Lung (tissue), 11 donors: ENCODE measurements at regions not wholly inside any gene's neighbourhood (a gene's known extent, or its start where the extent isn't known, plus 50 kb on each side); places are given as distances from the start of the nearest gene placed in this dataset.

Experiments
- ATAC-seq: fragments of 200-7000 bp; cut with Tn5 transposase; one replicate; pipeline ENCODE4 v1.9.1; 2020; ENCODE audit warnings: moderate number of reproducible peaks; ENCODE audit not compliant: insufficient read depth, low FRiP score
- DNase-seq, 3 donors: peaks; one replicate each; pipeline ENCODE4 v3.0.0-alpha.2; 2013 to 2017
- H3K27ac ChIP-seq, 2 donors: one replicate each; pipeline ENCODE4 v1.5.1; 2013; ENCODE audit warnings: mild to moderate bottlenecking in 2 of 2, moderate library complexity in 2 of 2, control low read depth in 1 of 2, inconsistent platforms in 1 of 2, low read depth in 1 of 2, low read length in 1 of 2
- H3K27me3 ChIP-seq, 3 donors: one replicate each; pipeline ENCODE4 v1.5.1; 2013; ENCODE audit warnings: low read length in 2 of 3; ENCODE audit not compliant: control insufficient read depth in 3 of 3, insufficient read depth in 3 of 3
- H3K36me3 ChIP-seq, 4 donors: one replicate each; pipeline ENCODE4 v1.5.1; 2013; ENCODE audit warnings: low read length in 4 of 4, mild to moderate bottlenecking in 1 of 4, moderate library complexity in 1 of 4; ENCODE audit not compliant: control insufficient read depth in 4 of 4, insufficient read depth in 4 of 4
- H3K4me1 ChIP-seq, 5 donors: one replicate each; pipeline ENCODE4 v1.5.1; 2013; ENCODE audit warnings: low read length in 5 of 5, mild to moderate bottlenecking in 2 of 5, moderate library complexity in 1 of 5; ENCODE audit not compliant: control insufficient read depth in 5 of 5, insufficient read depth in 5 of 5
- H3K4me3 ChIP-seq: one replicate; pipeline ENCODE4 v1.5.1; 2013; ENCODE audit warnings: mild to moderate bottlenecking, control low read depth, moderate library complexity
- H3K9ac ChIP-seq, 2 donors: one replicate each; pipeline ENCODE4 v1.5.1; 2013; ENCODE audit warnings: low read length in 2 of 2, control low read depth in 1 of 2; ENCODE audit not compliant: insufficient read depth in 1 of 2
- H3K9me3 ChIP-seq, 4 donors: one replicate each; pipeline ENCODE4 v1.5.1; 2013; ENCODE audit warnings: low read length in 3 of 4, mild to moderate bottlenecking in 1 of 4, moderate library complexity in 1 of 4; ENCODE audit not compliant: control insufficient read depth in 4 of 4, insufficient read depth in 3 of 4
- WGBS, 2 donors: extraction: QIAGEN DNeasy Blood & Tissue Kit; methylation state at CpG; one replicate each; pipeline ENCODE4 v1.1.7; 2013; 5-methylcytosine and 5-hydroxymethylcytosine counted together
- TF ChIP-seq, protein P1 (sequence below): IDR thresholded peaks from 2 replicates; pipeline ENCODE4 v1.5.1; 2012; ENCODE audit warnings: mild to moderate bottlenecking; ENCODE audit errors: control extremely low read depth, extremely low read depth
- donor health status: control.
- donor health status: control.
- donor health status: Bipolar disorder and iron deficiency.
- donor health status: healthy.
- donor health status: DM: yes; HTN: yes; CAD: no.

DNA sequence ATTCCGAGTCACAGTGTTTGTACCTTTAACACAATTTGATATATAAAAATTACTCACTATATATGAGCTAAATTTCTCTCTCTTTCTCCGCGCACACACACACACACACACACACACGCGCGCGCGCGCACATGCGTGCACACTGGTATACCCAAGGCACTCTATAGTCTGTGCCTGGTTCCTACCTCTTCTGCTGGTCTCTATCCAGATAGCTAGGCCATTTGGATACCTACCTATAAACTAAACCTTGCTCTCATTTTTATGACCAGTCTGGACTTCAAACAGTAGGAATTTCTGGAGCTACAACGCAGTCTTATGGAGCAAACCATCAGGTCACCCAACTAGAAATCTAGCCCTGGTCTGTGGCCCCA lies 97.1 kb upstream of the MAGI3 start:
- no peak for ATAC-seq
- no peak for DNase-seq
- no peaks in the 10 kb centered on the region for H3K4me1 ChIP-seq
- no peak overlapping the region for H3K4me3 ChIP-seq
- no peak overlapping the region for H3K9ac ChIP-seq
- H3K9me3 ChIP-seq = peaks cover 0 to 3% (median 0%) of the 10 kb centered on the region in 4 donors
- H3K36me3 ChIP-seq = no peaks in the 10 kb centered on the region
- TF ChIP-seq, protein P1, sequence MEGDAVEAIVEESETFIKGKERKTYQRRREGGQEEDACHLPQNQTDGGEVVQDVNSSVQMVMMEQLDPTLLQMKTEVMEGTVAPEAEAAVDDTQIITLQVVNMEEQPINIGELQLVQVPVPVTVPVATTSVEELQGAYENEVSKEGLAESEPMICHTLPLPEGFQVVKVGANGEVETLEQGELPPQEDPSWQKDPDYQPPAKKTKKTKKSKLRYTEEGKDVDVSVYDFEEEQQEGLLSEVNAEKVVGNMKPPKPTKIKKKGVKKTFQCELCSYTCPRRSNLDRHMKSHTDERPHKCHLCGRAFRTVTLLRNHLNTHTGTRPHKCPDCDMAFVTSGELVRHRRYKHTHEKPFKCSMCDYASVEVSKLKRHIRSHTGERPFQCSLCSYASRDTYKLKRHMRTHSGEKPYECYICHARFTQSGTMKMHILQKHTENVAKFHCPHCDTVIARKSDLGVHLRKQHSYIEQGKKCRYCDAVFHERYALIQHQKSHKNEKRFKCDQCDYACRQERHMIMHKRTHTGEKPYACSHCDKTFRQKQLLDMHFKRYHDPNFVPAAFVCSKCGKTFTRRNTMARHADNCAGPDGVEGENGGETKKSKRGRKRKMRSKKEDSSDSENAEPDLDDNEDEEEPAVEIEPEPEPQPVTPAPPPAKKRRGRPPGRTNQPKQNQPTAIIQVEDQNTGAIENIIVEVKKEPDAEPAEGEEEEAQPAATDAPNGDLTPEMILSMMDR = no peak
- H3K27me3 ChIP-seq = no peaks in the 10 kb centered on the region
- no peak overlapping the region for H3K27ac ChIP-seq
- 95 to 98% methylated on average over 11 of the region's 11 CpGs for WGBS, 2 donors

DNA sequence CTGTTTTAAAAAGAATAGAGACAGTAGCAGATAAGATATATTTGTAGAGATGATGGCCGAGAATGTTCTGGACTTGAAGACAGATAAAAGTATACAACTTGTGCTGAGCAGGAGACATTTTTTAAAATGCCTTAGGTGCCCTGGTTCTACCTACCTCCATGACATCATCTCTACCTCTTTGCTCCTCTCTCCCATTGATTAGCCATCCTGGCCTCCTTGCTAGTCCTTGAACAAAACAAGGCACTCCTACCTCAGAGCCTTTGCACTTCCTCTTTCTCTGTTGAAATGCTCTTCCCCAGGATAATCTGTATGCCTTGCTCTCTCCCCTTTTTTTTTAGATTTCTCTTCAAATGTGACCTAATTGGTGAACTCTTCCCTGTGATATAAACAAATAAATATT lies 92.6 kb upstream of the MAGI3 start:
- H3K27ac ChIP-seq = no peak overlapping the region
- H3K36me3 ChIP-seq = no peaks in the 10 kb centered on the region
- H3K9ac ChIP-seq = no peak overlapping the region
- WGBS, 2 donors = 84 to 85% methylated on average over 1 of the region's 1 CpG
- no peaks in the 10 kb centered on the region for H3K27me3 ChIP-seq
- H3K4me3 ChIP-seq = no peak overlapping the region
- TF ChIP-seq, protein P1 = no peak
- ATAC-seq = no peak
- DNase-seq = no peak
- no peaks in the 10 kb centered on the region for H3K4me1 ChIP-seq
- peaks cover 0 to 3% (median 0%) of the 10 kb centered on the region in 4 donors for H3K9me3 ChIP-seq

DNA sequence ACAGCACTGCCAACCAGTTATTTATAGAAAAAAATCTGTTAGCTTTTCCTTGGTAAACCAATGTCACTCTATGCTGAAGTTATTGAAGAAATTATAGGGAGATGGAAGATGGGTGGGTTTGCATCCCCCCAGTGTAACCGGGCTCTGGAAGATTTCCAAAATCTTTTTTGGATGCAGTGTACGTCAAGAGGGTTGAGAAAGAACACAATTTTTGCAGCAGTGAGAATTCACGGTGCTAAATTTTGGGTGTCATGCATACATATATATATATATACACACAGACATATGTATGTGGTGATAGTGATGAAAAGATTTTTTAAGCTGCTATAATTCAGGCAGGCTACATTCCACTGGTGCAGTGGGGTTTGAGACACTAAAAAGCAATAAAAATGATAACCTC lies 91.4 kb upstream of the MAGI3 start:
- WGBS, 2 donors = 71 to 85% methylated on average over 3 of the region's 3 CpGs

DNA sequence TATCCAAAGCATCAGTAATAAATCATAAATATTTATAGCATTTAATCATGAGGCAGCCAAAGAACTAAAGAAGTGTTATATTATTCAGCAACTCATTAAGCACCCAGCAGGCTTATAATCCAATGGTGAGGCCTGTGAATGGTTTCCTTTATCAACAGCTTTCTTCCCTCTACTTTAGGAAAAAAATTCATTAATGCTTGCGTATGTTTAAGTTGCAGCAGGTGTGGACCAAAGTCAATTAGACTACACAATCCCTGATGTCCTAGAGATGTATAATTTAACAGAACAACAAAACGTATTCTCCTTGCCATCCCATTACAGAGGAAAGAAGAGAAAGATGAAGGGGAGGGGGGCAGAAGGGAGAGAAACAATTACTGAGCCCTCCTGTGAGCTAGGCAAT lies 87.7 kb upstream of the MAGI3 start:
- H3K27me3 ChIP-seq = no peaks in the 10 kb centered on the region

More for the DNA sequence above, 91.4 kb upstream of the MAGI3 start:
- DNase-seq (no peak), ATAC-seq (no peak)
- H3K9ac ChIP-seq = no peak overlapping the region
- H3K36me3 ChIP-seq = no peaks in the 10 kb centered on the region
- H3K4me1 ChIP-seq = no peaks in the 10 kb centered on the region
- no peak overlapping the region for H3K4me3 ChIP-seq
- H3K27me3 ChIP-seq = no peaks in the 10 kb centered on the region
- H3K9me3 ChIP-seq = no peaks in the 10 kb centered on the region
- H3K27ac ChIP-seq = no peak overlapping the region
- TF ChIP-seq, protein P1 = no peak

More for the DNA sequence above, 87.7 kb upstream of the MAGI3 start:
- 40 to 66% methylated on average over 2 of the region's 2 CpGs for WGBS, 2 donors
- Histone ChIP-seq H3K4me3 (no peak overlapping the region), H3K9ac (no peak overlapping the region), H3K27ac (no peak overlapping the region), H3K9me3 (no peaks in the 10 kb centered on the region), H3K36me3 (no peaks in the 10 kb centered on the region), H3K4me1 (no peaks in the 10 kb centered on the region)
- DNase-seq = no peak
- TF ChIP-seq, protein P1 = no peak
- ATAC-seq = no peak
